NB4 (cell line): ENCODE measurements at regions not wholly inside any gene's neighbourhood (a gene's known extent, or its start where the extent isn't known, plus 50 kb on each side); places are given as distances from the start of the nearest gene placed in this dataset.

ENCODE experiments used
- CTCF ChIP-seq: IDR thresholded peaks from one replicate; pipeline ENCODE4 v1.5.1; 2012; ENCODE audit warnings: low read depth, low read length
- POLR2A ChIP-seq: IDR thresholded peaks from 2 replicates; pipeline ENCODE4 v1.6.1; 2011; ENCODE audit warnings: mild to moderate bottlenecking; ENCODE audit not compliant: insufficient read length; ENCODE audit errors: extremely low read depth

- no peak for TF ChIP-seq CTCF
- no peak for TF ChIP-seq POLR2A
Measured at GRCh38 chr1:194420706-194421105, 1234.3 kb upstream of the B3GALT2 start.
